ENCODE measurements at regions not wholly inside any gene's neighbourhood (a gene's known extent, or its start where the extent isn't known, plus 50 kb on each side); places are given as distances from the start of the nearest gene placed in this dataset.

- DNase-seq = no peak
These were observed 80.2 kb upstream of the SERP2 start for GRCh38 chr13:44293374-44293773.

- DNase-seq = no peak
These were observed 79.5 kb upstream of the SERP2 start for GRCh38 chr13:44293908-44294735.

- no peak for DNase-seq
These were observed 78.7 kb upstream of the SERP2 start for GRCh38 chr13:44294876-44295275.

DNA sequence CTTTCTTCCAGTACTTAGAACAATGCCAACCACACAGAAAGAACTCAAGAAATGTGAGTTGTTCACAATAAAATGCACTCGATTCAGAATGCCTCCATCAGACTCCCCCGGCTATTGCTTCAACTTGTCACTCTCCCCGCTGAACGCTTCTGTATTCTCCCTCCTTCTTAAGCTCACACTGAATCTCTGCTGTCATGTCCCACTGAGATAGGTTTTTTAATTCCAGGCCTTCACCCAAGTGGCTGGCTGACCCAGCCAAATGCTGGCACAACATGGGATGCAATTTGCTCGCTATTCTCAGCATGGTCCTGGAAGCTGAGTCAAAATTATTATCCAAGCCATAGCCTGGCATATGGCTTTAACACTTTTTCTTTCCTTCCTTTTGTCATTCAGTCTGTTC lies 76.8 kb upstream of the SERP2 start:
- no peak for DNase-seq

DNA sequence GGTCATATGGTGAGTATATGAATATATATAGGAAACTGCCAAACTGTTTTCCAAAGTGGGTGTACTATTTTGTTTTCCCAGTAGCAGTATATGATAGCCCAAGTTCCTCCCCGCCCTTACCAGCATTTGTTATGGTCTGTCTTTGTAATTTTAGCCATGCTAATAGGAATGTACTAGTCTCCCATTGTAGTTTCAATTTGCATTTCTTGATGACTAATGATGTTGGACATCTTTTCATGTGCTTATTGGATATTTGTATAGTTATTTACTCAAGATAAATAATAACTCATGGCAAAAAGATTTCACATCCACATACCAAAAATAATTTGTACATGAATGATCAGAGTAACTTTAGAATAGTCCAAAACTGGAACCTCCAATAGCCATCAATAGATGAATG lies 75.3 kb upstream of the SERP2 start:
- no peak for DNase-seq

DNA sequence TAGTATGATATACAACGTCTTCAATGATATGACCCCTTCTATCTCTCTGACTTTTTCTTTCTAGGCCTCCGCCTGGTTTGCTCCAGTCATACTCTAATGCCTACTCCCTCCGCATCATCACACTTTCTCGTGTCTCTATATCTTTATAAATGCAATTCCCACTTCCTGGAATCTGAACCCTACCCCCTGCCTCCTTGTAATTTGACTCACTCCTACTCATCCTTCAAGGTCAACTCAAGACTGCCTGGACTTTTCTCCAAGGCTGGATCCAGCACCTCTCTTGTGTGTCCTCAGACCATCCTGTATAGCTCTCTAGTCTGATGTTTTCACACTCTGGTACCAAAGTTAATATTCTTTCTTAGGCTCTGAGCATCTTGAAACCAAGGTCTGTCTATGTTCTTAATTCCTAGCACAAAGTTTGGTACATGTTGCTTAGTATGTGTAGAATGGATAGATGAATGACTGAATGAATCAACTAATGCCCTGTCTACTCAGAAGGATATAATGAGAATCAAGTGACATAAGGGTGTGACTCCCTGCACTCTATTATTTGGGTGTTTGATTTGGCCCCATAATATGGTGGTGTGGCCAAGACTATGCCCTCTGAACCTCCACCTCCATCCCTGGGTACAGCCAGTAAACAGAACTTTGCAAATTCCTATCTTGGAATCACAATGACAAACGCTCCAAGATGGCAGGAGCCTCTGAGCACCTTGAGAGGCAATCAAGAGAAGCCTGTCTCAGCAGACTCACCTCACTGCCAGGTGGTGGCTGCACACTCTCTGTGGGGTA lies 74.3 kb upstream of the SERP2 start:
- no peak for DNase-seq

DNA sequence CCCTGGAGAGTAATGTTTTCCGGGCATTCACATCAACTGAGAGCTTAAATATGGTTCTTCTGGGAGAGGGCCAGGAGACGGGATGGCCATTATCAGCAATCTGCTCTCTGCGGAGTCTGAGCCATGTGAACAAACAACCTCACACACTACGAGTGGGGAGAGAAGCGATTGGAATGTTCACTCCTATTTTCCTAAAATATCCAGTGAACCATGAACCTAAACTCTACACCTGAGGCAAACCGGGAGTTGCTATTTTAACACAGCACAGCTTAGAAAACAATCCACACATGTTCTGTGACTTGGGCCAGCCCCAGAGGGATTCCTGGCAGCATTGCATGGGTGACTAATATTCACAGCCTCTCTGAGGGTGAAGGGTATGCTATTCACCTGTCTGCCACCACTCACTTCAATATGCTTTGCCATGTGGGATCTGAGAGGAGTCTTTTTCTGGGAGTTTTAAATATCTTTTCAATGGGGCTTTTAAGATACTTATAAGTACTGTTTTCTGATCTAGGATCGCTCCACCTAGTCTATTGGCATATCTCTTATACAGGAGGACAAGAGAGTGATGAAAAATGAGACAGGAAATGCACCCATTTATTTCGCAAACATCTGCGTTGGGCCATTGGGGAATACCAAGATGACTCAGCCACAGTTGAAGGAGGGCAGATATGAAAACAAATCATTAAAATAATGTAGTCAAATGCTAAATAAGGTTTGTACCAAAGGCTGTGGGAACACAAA lies 72.6 kb upstream of the SERP2 start:
- no peak for DNase-seq

- no peak for DNase-seq
These were observed 72.0 kb upstream of the SERP2 start for GRCh38 chr13:44301639-44302015.

DNA sequence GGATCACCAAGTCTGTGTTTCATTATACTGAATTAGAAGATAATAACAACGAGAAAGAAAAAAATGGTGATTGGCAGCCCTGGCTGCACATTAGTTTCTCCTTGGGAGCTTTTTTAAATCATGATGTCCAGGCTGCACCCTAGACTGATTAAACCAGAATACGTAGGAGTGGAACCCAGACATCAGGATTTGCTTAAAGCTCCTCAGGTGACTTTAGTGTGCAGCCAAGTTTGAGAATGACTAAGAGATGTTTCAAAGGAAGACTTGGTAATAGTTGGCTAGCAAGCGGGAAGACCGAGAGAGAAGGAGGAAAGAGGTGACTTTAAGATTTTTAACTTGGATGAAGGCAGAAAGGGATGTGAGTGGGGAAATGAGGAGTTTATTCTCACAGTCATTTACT lies 71.4 kb upstream of the SERP2 start:
- DNase-seq = no peak

DNA sequence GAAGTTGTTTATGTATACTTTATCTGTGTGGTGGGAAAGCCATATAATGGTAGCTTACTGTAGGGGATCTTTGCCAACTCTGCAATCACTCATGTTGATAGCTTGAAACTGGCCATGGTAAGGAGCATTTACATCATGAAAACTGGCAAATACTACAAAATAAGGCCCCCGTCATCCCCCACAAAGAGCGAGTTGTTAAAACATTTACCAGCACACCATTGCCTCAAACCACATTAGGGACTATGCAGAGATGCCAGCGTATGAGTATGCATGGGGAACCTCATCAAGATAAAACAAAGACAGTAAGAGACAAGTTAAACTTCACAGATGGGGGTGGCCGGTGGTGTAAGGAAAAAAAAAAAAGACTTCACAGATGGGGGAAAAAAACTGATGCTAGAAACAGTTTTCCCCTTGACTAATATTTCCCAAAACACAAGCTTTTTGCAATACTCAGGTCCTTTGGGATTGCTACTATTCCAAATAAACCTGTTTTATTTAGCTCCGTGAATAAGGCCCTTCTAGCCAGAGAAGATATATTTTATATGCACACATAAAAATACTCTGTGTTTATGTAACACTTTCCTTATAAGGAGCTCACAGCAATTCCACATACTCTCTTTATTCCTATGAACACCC lies 70.6 kb upstream of the SERP2 start:
- DNase-seq = no peak

GRCh38 chr13:44303681-44304432 lies 69.8 kb upstream of the SERP2 start:
- DNase-seq = no peak

- no peak for DNase-seq
These were observed 69.2 kb upstream of the SERP2 start for GRCh38 chr13:44304433-44304725.

GRCh38 chr13:44305286-44305685 lies 68.3 kb upstream of the SERP2 start:
- DNase-seq = no peak

DNA sequence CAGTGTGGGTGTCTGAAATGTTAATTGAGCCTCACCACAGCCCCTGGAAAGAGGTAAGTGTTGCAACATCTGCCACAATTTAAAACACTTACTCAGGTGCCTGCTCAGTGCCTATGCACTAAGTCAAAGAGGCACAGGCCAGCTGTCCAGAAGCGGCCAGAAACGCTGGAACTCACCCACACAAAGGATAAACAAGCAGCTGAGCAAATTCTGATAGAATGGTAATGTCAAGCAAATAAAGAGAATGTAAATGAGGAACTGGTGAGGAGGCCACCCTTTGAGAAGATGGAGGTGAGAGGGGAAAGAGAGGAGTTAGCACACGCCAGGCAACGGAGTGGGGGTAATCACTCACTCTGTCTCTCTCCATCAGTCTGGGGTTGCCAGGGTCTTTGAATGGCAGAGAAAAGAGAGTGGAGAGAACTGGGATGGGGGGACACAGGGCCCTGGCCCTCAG lies 67.7 kb upstream of the SERP2 start:
- DNase-seq = no peak

DNA sequence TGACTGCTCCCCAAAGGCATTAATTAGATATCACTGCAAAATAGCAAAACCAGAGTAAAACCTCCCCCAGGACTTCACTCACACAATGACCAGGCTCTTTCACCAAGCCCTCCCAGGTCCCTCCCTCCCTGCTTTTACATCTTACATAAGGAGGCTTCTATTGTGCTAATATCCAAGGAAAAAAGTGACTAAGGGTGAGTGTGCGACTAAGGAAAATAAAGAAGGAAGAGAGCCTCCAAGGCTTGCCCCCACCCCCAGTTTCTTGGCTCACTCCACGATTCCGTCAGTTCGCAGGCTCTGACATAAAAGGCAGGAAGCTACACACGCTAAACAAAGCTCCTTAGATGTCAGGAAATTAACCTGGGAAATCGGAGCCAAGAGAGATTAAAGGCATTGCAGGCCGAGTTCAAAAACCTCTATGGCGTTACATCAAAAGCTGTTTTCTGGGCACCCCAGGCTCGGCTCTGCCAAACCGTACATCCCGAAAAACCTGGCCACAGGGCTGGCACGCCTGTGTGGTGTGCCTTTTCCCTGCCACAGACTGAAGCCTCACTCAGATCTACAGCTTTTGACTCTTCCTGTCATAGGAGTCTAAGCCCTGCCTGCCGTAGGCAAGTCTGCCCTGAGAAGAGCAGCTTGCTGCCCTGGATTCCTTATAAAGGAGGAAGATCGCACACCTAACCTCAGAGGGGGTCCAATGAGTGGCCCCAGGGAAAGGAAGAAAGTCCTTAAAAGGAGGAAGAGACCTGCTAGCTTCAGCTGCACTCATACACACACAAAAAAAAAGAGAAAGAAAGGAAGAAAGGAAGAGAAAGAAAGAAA lies 67.0 kb upstream of the SERP2 start:
- DNase-seq = no peak

DNA sequence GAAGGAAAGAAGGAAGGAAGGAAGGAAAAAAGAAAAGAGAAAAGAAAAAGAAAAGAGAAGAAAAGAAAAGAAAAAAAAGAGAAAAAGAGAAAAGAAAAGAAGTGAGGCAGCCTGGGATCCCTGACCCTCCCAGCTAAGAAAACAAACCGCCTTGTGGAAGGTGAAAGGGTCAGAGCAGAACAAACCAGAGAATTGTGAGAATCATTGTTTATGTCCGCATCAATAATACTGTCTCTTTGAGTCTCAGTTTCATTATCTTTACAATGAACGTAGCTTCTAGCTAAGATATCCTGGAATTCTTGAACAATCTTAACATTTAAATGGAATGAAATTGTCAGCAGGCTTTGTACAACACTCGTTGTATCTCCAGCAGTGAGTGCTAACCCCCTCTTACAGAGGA lies 66.4 kb upstream of the SERP2 start:
- DNase-seq = no peak

GRCh38 chr13:44307844-44308243 lies 65.8 kb upstream of the SERP2 start:
- no peak for DNase-seq

GRCh38 chr13:44308352-44308751 lies 65.3 kb upstream of the SERP2 start:
- DNase-seq = no peak

- no peak for DNase-seq
These were observed 63.5 kb upstream of the SERP2 start for GRCh38 chr13:44309794-44310757.

DNA sequence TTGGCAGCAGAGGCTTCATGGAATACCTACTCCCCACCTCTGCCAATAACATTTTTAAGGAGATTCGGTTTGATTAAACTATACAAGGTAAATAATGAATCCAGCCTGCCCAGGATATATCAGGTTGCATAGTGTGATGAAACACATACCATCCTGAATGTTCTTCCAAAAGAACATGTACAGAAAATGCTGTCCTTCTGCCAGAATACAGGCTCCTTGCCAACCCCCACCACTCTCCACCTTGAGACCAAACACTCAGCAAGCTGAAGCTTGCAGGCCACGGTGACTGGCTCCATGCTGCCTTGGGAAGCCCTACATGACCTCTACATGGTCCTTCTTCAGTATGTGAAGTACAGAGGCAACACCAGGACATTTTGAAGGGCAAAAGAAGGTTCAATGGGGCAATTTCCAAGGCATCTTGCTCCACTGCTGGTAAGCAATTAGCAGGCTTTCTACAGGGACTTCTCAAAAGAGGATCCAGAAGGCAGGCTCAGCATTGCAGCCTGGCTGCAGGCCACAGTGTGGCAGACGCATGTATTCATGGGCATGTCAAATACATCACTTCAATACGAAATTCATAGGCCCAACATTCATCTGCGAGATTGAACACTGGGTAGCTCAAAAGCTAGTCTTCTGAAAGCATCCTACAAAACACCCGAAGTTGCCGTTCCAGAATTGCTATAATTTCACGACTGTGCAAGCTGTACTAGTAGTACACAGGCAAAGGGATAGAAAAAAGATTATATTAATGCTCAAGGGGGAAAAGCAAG lies 62.4 kb upstream of the SERP2 start:
- DNase-seq = no peak
